OCI-LY1 (cell line): ENCODE measurements at regions not wholly inside any gene's neighbourhood (a gene's known extent, or its start where the extent isn't known, plus 50 kb on each side); places are given as distances from the start of the nearest gene placed in this dataset.

ENCODE experiments used
- EZH2 ChIP-seq: fragments of 200-600 bp; sonication (generic), shearing (Covaris generic); IDR thresholded peaks from 2 replicates; pipeline ENCODE4 v1.8.0; 2017; ENCODE audit warnings: borderline replicate concordance, mixed run types, mild to moderate bottlenecking, antibody characterized with exemption, low read length, moderate library complexity, mixed read lengths
- TF ChIP-seq, protein P1 (sequence below): fragments of 200-600 bp; sonication (generic), shearing (Covaris generic); IDR thresholded peaks from 2 replicates; pipeline ENCODE4 v1.5.1; 2017; ENCODE audit warnings: mild to moderate bottlenecking, antibody characterized with exemption, low read length, moderate library complexity, mixed read lengths

GRCh38 chr4:138647433-138647832, 368.1 kb upstream of the NOCT start:
- TF ChIP-seq, protein P1, sequence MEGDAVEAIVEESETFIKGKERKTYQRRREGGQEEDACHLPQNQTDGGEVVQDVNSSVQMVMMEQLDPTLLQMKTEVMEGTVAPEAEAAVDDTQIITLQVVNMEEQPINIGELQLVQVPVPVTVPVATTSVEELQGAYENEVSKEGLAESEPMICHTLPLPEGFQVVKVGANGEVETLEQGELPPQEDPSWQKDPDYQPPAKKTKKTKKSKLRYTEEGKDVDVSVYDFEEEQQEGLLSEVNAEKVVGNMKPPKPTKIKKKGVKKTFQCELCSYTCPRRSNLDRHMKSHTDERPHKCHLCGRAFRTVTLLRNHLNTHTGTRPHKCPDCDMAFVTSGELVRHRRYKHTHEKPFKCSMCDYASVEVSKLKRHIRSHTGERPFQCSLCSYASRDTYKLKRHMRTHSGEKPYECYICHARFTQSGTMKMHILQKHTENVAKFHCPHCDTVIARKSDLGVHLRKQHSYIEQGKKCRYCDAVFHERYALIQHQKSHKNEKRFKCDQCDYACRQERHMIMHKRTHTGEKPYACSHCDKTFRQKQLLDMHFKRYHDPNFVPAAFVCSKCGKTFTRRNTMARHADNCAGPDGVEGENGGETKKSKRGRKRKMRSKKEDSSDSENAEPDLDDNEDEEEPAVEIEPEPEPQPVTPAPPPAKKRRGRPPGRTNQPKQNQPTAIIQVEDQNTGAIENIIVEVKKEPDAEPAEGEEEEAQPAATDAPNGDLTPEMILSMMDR = no peak
- TF ChIP-seq EZH2 = no peak
